SK-N-SH (cell line): ENCODE measurements at regions not wholly inside any gene's neighbourhood (a gene's known extent, or its start where the extent isn't known, plus 50 kb on each side); places are given as distances from the start of the nearest gene placed in this dataset.
A peak's percentile ranks its signal among the peaks of the same experiment; 100 is the strongest.

ENCODE experiments used
- CTCF ChIA-PET: fragments of 300-600, 350-600 bp; formaldehyde crosslinking; extraction: SDS; loops from one replicate; lab custom pipeline; 2021; lab: Yijun Ruan, JAX
- POLR2A ChIA-PET: fragments of 350-600 bp; sonication (Branson Sonifier 250); formaldehyde crosslinking; extraction: SDS; loops from one replicate; lab custom pipeline; 2020; ENCODE audit warnings: antibody characterized with exemption, inconsistent platforms; lab: Yijun Ruan, JAX
- DNase-seq: peaks from one replicate; pipeline ENCODE4 v3.0.0; 2012
- H2AFZ ChIP-seq: fragments of 200-600 bp; sonication (generic); 2 replicates; pipeline ENCODE4 v1.8.1; 2016; ENCODE audit warnings: antibody characterized with exemption, mild to moderate bottlenecking, low read depth
- H3F3A ChIP-seq: fragments of 200-600 bp; sonication (generic); replicated peaks from 2 replicates; pipeline ENCODE3; 2016; ENCODE audit warnings: antibody characterized with exemption, mild to moderate bottlenecking; ENCODE audit not compliant: insufficient read depth
- H3K27ac ChIP-seq, 2 experiments: fragments of 200-500 bp in 1 of 2; fragments of 200-600 bp in 1 of 2; sonication (Bioruptor generic) in 1 of 2; sonication (generic), shearing (Covaris generic) in 1 of 2; 2 replicates each; pipeline versions ENCODE4 v1.5.1 to v1.6.1; 2014 to 2016; ENCODE audit warnings: low read depth in 2 of 2, inconsistent platforms in 1 of 2, low read length in 1 of 2, mild to moderate bottlenecking in 1 of 2, mixed read lengths in 1 of 2
- H3K27me3 ChIP-seq: fragments of 200-600 bp; sonication (generic), shearing (Covaris generic); 2 replicates; pipeline ENCODE4 v1.6.1; 2016; ENCODE audit warnings: mixed run types; ENCODE audit not compliant: insufficient read depth
- H3K36me3 ChIP-seq, 2 experiments: fragments of 200-500 bp in 1 of 2; fragments of 200-600 bp in 1 of 2; sonication (Bioruptor generic) in 1 of 2; sonication (generic) in 1 of 2; replicated peaks in 1 of 2; 2 replicates each; pipeline versions ENCODE3 to v1.5.1; 2014 to 2016; ENCODE audit warnings: low read length in 1 of 2, mild to moderate bottlenecking in 1 of 2; ENCODE audit not compliant: insufficient read depth in 2 of 2, control insufficient read depth in 1 of 2
- H3K4me1 ChIP-seq, 2 experiments: fragments of 200-500 bp in 1 of 2; fragments of 200-600 bp in 1 of 2; sonication (Bioruptor generic) in 1 of 2; sonication (generic), shearing (Covaris generic) in 1 of 2; 2 replicates each; pipeline versions ENCODE4 v1.5.1 to v1.6.1; 2014 to 2016; ENCODE audit warnings: low read depth in 1 of 2, low read length in 1 of 2, mixed run types in 1 of 2; ENCODE audit not compliant: insufficient read depth in 2 of 2, control insufficient read depth in 1 of 2
- H3K4me2 ChIP-seq: fragments of 200-600 bp; sonication (generic), shearing (Covaris generic); 2 replicates; pipeline ENCODE4 v1.6.1; 2017; ENCODE audit warnings: mixed run types
- H3K4me3 ChIP-seq, 2 experiments: fragments of 200-500 bp in 1 of 2; fragments of 200-600 bp in 1 of 2; sonication (Bioruptor generic) in 1 of 2; sonication (generic), shearing (Covaris generic) in 1 of 2; 2 replicates each; pipeline versions ENCODE4 v1.5.1 to v1.8.1; 2014 to 2016; ENCODE audit warnings: low read depth in 2 of 2, inconsistent platforms in 1 of 2, low read length in 1 of 2, mild to moderate bottlenecking in 1 of 2, mixed read lengths in 1 of 2, moderate library complexity in 1 of 2
- H3K79me2 ChIP-seq: fragments of 200-600 bp; sonication (generic); 2 replicates; pipeline ENCODE4 v1.8.1; 2017; ENCODE audit warnings: mild to moderate bottlenecking; ENCODE audit not compliant: insufficient read depth
- H3K9ac ChIP-seq: fragments of 200-600 bp; sonication (generic); 2 replicates; pipeline ENCODE4 v1.6.1; 2017; ENCODE audit warnings: mixed run types
- H3K9me2 ChIP-seq: fragments of 200-600 bp; sonication (generic); 2 replicates; pipeline ENCODE4 v1.6.1; 2017; ENCODE audit warnings: mixed run types
- H3K9me3 ChIP-seq: fragments of 200-600 bp; sonication (generic); 2 replicates; pipeline ENCODE4 v1.6.1; 2017; ENCODE audit warnings: mixed run types, mild to moderate bottlenecking, moderate library complexity
- H4K20me1 ChIP-seq: fragments of 200-600 bp; sonication (generic); 2 replicates; pipeline ENCODE4 v1.6.1; 2017; ENCODE audit warnings: mild to moderate bottlenecking, mixed run types; ENCODE audit not compliant: insufficient read depth
- CHD2 ChIP-seq: fragments of 150-350 bp; IDR thresholded peaks from 2 replicates; pipeline ENCODE4 v1.6.1; 2018; ENCODE audit warnings: low read length; ENCODE audit not compliant: partially characterized antibody
- ELF1 ChIP-seq: IDR thresholded peaks from 2 replicates; pipeline ENCODE4 v1.4.0; 2012
- EP300 ChIP-seq, 2 experiments: IDR thresholded peaks; 2 replicates each; pipeline versions ENCODE4 v1.4.0 to v1.6.1; 2012; ENCODE audit warnings: borderline replicate concordance in 1 of 2, low read depth in 1 of 2, low read length in 1 of 2
- FOSL2 ChIP-seq: IDR thresholded peaks from 2 replicates; pipeline ENCODE4 v1.4.0; 2012; ENCODE audit warnings: low read depth, mild to moderate bottlenecking, moderate library complexity, borderline replicate concordance
- FOXM1 ChIP-seq: IDR thresholded peaks from 2 replicates; pipeline ENCODE4 v1.4.0; 2012; ENCODE audit warnings: low read depth, mild to moderate bottlenecking
- GABPA ChIP-seq: IDR thresholded peaks from 2 replicates; pipeline ENCODE4 v1.4.0; 2012; ENCODE audit warnings: low read depth, mild to moderate bottlenecking
- JUND ChIP-seq: IDR thresholded peaks from 2 replicates; pipeline ENCODE4 v1.4.0; 2012
- MEF2A ChIP-seq: IDR thresholded peaks from 2 replicates; pipeline ENCODE4 v1.4.0; 2012; ENCODE audit warnings: low read depth, borderline replicate concordance
- NRF1 ChIP-seq: IDR thresholded peaks from 2 replicates; pipeline ENCODE4 v1.6.1; 2012; ENCODE audit warnings: low read depth, mild to moderate bottlenecking, low read length
- POLR2AphosphoS5 ChIP-seq: IDR thresholded peaks from 2 replicates; pipeline ENCODE4 v1.6.1; 2012; ENCODE audit warnings: low read depth, low read length
- RAD21 ChIP-seq: IDR thresholded peaks from 2 replicates; pipeline ENCODE4 v1.6.1; 2012; ENCODE audit warnings: mild to moderate bottlenecking, low read length
- RFX5 ChIP-seq: IDR thresholded peaks from 2 replicates; pipeline ENCODE4 v1.6.1; 2012; ENCODE audit warnings: mild to moderate bottlenecking, improper control_type of control experiment, low read length
- RXRA ChIP-seq: IDR thresholded peaks from 2 replicates; pipeline ENCODE4 v1.4.0; 2012; ENCODE audit warnings: low read depth, mild to moderate bottlenecking, borderline replicate concordance
- SIN3A ChIP-seq: IDR thresholded peaks from 2 replicates; pipeline ENCODE4 v1.6.1; 2012; ENCODE audit warnings: low read depth, mild to moderate bottlenecking, low read length, moderate library complexity, borderline replicate concordance
- SMC3 ChIP-seq: IDR thresholded peaks from 2 replicates; pipeline ENCODE4 v1.6.1; 2012; ENCODE audit warnings: low read depth, low read length, improper control_type of control experiment
- TAF1 ChIP-seq: IDR thresholded peaks from 2 replicates; pipeline ENCODE4 v1.6.1; 2012; ENCODE audit warnings: low read depth, mild to moderate bottlenecking, low read length, moderate library complexity, borderline replicate concordance
- TCF12 ChIP-seq: IDR thresholded peaks from 2 replicates; pipeline ENCODE4 v1.4.0; 2012
- TEAD4 ChIP-seq: IDR thresholded peaks from 2 replicates; pipeline ENCODE4 v1.4.0; 2012; ENCODE audit warnings: mild to moderate bottlenecking, borderline replicate concordance; ENCODE audit not compliant: insufficient read depth
- YY1 ChIP-seq: IDR thresholded peaks from 2 replicates; pipeline ENCODE4 v1.4.0; 2012; ENCODE audit warnings: low read depth, mild to moderate bottlenecking
- WGBS: methylation state at CpG from one replicate; pipeline ENCODE4 v1.1.6; 2017; ENCODE audit warnings: low lambda C conversion rate; 5-methylcytosine and 5-hydroxymethylcytosine counted together
- TF ChIP-seq, protein P1 (sequence below): IDR thresholded peaks from 2 replicates; pipeline ENCODE4 v1.4.0; 2012; ENCODE audit warnings: low read depth, borderline replicate concordance
- TF ChIP-seq, protein P2 (sequence below): fragments of 200-600 bp; sonication (generic); IDR thresholded peaks from 2 replicates; pipeline ENCODE4 v1.6.1; 2017; ENCODE audit warnings: antibody characterized with exemption, mild to moderate bottlenecking, moderate library complexity
- TF ChIP-seq, protein P3 (sequence below): fragments of 150-350 bp; IDR thresholded peaks from 2 replicates; pipeline ENCODE4 v1.6.1; 2017; ENCODE audit warnings: antibody characterized with exemption, low read length, low read depth, borderline replicate concordance
- TF ChIP-seq, protein P4 (sequence below): IDR thresholded peaks from 2 replicates; pipeline ENCODE4 v1.4.0; 2012; ENCODE audit warnings: low read depth, borderline replicate concordance

DNA sequence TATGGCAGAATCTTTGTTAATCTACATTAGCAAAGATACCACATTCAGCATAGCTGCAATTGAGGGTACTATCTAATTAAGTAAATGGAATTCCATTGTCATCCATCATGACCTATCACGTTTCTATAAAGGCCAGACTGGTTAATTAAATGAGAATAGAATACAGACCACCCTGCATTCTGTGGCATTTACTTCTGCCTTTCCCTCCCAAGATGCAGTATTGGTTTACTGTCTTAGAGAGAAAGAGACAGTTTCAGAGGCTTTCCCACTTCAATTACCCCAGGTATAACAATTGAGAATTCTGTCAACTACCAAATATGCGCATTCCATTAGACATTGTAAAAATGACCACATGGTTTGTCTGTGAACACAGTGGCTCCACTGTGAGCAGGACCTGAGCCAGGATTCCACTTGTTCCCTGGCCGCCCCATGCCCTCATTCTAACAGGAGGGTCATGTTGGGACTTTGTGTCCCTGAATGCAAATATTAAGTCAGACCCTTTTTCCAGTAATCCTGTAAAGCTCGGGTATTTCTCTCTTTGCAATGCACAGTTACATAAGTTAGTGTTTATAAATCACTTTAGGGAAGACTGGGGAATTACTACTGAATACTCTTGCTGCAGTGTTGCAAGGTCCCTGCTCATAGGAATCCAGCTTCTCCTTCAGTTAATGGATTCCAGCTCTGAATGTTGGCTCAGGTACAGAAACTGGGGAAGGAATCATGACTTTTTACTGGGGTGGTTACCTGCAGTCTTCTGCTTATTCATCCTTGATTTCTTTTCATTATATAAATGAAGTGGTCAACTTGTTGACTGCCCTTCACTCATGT is 261.0 kb downstream of the PDGFC start:
- TF ChIP-seq EP300 (IDR thresholded peaks at IDR 0.05; ENCODE audit: borderline replicate concordance in 1 of 2, low read depth in 1 of 2, low read length in 1 of 2), result no peak
- no peak for TF ChIP-seq MEF2A
- no peak for TF ChIP-seq CHD2
- TF ChIP-seq JUND, result no peak
- TF ChIP-seq, protein P1, sequence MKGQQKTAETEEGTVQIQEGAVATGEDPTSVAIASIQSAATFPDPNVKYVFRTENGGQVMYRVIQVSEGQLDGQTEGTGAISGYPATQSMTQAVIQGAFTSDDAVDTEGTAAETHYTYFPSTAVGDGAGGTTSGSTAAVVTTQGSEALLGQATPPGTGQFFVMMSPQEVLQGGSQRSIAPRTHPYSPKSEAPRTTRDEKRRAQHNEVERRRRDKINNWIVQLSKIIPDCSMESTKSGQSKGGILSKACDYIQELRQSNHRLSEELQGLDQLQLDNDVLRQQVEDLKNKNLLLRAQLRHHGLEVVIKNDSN, result no peak
- CTCF ChIA-PET, result no interaction called here
- no peaks in the 10 kb centered on the region for H3K79me2 ChIP-seq
- 0 out of 2 replicates have a peak overlapping the region, but pooled peaks have one; percentile 16 for H2AFZ ChIP-seq
- H4K20me1 ChIP-seq, result no peaks in the 10 kb centered on the region
- 63% methylated on average over 4 of the region's 4 CpGs for WGBS
- no peak overlapping the region for H3K4me2 ChIP-seq
- H3K4me3 ChIP-seq, result no peak overlapping the region
- no peaks in the 10 kb centered on the region for H3K9me3 ChIP-seq
- DNase-seq, result no peak
- H3K9ac ChIP-seq, result no peak overlapping the region
- no peaks in the 10 kb centered on the region for H3F3A ChIP-seq
- peaks cover 0 to 2% of the 10 kb centered on the region in 2 experiments; a peak in 2 of 4 replicates for H3K4me1 ChIP-seq
- H3K36me3 ChIP-seq, result no peaks in the 10 kb centered on the region
- H3K27me3 ChIP-seq, result no peaks in the 10 kb centered on the region
- no peak overlapping the region for H3K27ac ChIP-seq
- H3K9me2 ChIP-seq, result no peaks in the 10 kb centered on the region
- POLR2A ChIA-PET, result no interaction called here

DNA sequence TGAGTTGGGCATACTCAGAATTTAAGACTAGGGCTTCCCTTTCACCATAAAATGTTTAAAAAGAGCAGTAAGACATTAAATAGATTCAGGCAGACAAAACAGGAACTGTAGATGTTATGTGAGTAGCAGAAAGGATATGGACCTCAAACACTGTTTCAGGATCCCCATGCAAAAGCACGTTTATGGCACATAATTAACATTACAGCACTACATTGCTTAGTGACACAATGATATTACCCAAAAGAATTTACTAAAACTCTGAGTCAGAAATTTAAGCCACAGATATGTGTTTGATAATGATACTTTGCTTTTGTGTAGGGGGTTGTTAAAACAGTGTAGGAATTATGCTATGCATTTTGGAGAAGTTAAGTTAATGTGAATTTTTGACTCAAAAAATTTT is 266.3 kb downstream of the PDGFC start:
- Histone ChIP-seq H3K4me1 (peaks cover 0 to 10% of the 10 kb centered on the region in 2 experiments; a peak in 2 of 4 replicates), H3K4me3 (no peak overlapping the region), H3K9me2 (no peaks in the 10 kb centered on the region), H3K9ac (no peak overlapping the region), H3K36me3 (no peaks in the 10 kb centered on the region), H2AFZ (peak overlapping the region; percentile 65), H3K27me3 (no peaks in the 10 kb centered on the region), H3K27ac (peak overlapping the region in 1 of 2 experiments; percentile 31; a peak in 1 of 4 replicates), H3K79me2 (no peaks in the 10 kb centered on the region), H3K9me3 (no peaks in the 10 kb centered on the region), H4K20me1 (no peaks in the 10 kb centered on the region), H3K4me2 (no peak overlapping the region), H3F3A (peaks cover 4% of the 10 kb centered on the region)
- DNase-seq, result no peak
- WGBS, result 0% methylated on average over 1 of the region's 1 CpG
- ChIA-PET CTCF (no interaction called here), POLR2A (no interaction called here)
- TF ChIP-seq EP300 (IDR thresholded peaks at IDR 0.05; ENCODE audit: borderline replicate concordance in 1 of 2, low read depth in 1 of 2, low read length in 1 of 2), result 0 out of 4 replicates have a peak, but pooled peaks of 1 of the 2 experiments have one; percentile 11
- 0 out of 2 replicates have a peak, but pooled peaks have one; percentile 17 for TF ChIP-seq TCF12
- TF ChIP-seq RAD21, result no peak
- TF ChIP-seq GABPA, result no peak
- TF ChIP-seq, protein P2, sequence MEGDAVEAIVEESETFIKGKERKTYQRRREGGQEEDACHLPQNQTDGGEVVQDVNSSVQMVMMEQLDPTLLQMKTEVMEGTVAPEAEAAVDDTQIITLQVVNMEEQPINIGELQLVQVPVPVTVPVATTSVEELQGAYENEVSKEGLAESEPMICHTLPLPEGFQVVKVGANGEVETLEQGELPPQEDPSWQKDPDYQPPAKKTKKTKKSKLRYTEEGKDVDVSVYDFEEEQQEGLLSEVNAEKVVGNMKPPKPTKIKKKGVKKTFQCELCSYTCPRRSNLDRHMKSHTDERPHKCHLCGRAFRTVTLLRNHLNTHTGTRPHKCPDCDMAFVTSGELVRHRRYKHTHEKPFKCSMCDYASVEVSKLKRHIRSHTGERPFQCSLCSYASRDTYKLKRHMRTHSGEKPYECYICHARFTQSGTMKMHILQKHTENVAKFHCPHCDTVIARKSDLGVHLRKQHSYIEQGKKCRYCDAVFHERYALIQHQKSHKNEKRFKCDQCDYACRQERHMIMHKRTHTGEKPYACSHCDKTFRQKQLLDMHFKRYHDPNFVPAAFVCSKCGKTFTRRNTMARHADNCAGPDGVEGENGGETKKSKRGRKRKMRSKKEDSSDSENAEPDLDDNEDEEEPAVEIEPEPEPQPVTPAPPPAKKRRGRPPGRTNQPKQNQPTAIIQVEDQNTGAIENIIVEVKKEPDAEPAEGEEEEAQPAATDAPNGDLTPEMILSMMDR, result no peak
- TF ChIP-seq, protein P3, sequence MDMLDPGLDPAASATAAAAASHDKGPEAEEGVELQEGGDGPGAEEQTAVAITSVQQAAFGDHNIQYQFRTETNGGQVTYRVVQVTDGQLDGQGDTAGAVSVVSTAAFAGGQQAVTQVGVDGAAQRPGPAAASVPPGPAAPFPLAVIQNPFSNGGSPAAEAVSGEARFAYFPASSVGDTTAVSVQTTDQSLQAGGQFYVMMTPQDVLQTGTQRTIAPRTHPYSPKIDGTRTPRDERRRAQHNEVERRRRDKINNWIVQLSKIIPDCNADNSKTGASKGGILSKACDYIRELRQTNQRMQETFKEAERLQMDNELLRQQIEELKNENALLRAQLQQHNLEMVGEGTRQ, result no peak
- TF ChIP-seq TEAD4, result no peak
- peak; percentile 27; the same call in 1 of the 2 replicates for TF ChIP-seq FOSL2
- peak; percentile 32; the same call in 1 of the 2 replicates for TF ChIP-seq JUND
- no peak for TF ChIP-seq POLR2AphosphoS5
- TF ChIP-seq SIN3A, result no peak
- no peak for TF ChIP-seq MEF2A
- TF ChIP-seq ELF1, result no peak
- no peak for TF ChIP-seq RFX5
- TF ChIP-seq RXRA, result no peak
- TF ChIP-seq YY1, result no peak
- TF ChIP-seq, protein P4, sequence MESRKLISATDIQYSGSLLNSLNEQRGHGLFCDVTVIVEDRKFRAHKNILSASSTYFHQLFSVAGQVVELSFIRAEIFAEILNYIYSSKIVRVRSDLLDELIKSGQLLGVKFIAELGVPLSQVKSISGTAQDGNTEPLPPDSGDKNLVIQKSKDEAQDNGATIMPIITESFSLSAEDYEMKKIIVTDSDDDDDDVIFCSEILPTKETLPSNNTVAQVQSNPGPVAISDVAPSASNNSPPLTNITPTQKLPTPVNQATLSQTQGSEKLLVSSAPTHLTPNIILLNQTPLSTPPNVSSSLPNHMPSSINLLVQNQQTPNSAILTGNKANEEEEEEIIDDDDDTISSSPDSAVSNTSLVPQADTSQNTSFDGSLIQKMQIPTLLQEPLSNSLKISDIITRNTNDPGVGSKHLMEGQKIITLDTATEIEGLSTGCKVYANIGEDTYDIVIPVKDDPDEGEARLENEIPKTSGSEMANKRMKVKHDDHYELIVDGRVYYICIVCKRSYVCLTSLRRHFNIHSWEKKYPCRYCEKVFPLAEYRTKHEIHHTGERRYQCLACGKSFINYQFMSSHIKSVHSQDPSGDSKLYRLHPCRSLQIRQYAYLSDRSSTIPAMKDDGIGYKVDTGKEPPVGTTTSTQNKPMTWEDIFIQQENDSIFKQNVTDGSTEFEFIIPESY, result no peak
- no peak for TF ChIP-seq NRF1
- no peak for TF ChIP-seq FOXM1
- no peak for TF ChIP-seq TAF1
- TF ChIP-seq SMC3, result no peak
